ENCODE measurements at regions not wholly inside any gene's neighbourhood (a gene's known extent, or its start where the extent isn't known, plus 50 kb on each side); places are given as distances from the start of the nearest gene placed in this dataset.

DNA sequence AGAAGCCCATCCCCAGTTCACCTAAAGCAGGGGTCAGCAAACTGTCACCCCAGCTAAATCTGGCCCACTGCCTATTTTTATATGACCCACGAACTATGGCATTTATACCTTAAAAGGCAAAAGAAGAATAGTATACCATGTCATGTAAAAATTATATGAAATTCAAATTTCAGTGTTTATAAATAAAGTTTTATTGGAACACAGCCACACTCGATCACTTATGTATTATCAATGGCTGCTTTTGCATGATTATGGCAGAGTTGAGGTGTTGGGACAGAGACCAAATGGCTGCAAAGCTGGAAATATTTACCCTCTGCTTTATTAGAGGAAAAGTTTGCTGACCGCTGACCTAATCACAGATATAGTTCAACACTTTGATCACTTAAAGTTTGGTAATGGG, 59.2 kb upstream of the GATB start:
- Histone ChIP-seq H3K9me3 (ENCODE audit: insufficient read depth, low read depth, low read length) (no peaks in the 10 kb centered on the region; the same call in 1 of the 2 replicates), H3K9me2 (replicated peaks; ENCODE audit: low read depth, low read length) (no peaks in the 10 kb centered on the region), H4K20me1 (ENCODE audit: insufficient read depth, low read length, poor library complexity, severe bottlenecking) (no peaks in the 10 kb centered on the region), H2AFZ (ENCODE audit: low read length) (no peak overlapping the region), H3K79me2 (ENCODE audit: insufficient read depth, low read length) (no peaks in the 10 kb centered on the region), H3K27me3 (ENCODE audit: insufficient read depth, low read length, poor library complexity, severe bottlenecking) (no peaks in the 10 kb centered on the region), H3K4me1 (ENCODE audit: insufficient read depth, low read length, poor library complexity, severe bottlenecking) (no peaks in the 10 kb centered on the region), H3K4me2 (ENCODE audit: low read depth, low read length, poor library complexity, severe bottlenecking) (no peak overlapping the region), H3F3A (ENCODE audit: low read depth) (no peaks in the 10 kb centered on the region), H3K4me3 (ENCODE audit: low read length, poor library complexity, severe bottlenecking) (no peak overlapping the region), H3K36me3 (ENCODE audit: insufficient read depth, low read length) (no peaks in the 10 kb centered on the region), H3K9ac (ENCODE audit: low read depth, low read length, poor library complexity, severe bottlenecking) (no peak overlapping the region)
- TF ChIP-seq, protein P1, sequence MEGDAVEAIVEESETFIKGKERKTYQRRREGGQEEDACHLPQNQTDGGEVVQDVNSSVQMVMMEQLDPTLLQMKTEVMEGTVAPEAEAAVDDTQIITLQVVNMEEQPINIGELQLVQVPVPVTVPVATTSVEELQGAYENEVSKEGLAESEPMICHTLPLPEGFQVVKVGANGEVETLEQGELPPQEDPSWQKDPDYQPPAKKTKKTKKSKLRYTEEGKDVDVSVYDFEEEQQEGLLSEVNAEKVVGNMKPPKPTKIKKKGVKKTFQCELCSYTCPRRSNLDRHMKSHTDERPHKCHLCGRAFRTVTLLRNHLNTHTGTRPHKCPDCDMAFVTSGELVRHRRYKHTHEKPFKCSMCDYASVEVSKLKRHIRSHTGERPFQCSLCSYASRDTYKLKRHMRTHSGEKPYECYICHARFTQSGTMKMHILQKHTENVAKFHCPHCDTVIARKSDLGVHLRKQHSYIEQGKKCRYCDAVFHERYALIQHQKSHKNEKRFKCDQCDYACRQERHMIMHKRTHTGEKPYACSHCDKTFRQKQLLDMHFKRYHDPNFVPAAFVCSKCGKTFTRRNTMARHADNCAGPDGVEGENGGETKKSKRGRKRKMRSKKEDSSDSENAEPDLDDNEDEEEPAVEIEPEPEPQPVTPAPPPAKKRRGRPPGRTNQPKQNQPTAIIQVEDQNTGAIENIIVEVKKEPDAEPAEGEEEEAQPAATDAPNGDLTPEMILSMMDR (conservative IDR thresholded peaks at IDR 0.05; ENCODE audit: low read length), result no peak
- no peak for TF ChIP-seq EZH2phosphoT487 (IDR thresholded peaks at IDR 0.05; ENCODE audit: borderline replicate concordance)

DNA sequence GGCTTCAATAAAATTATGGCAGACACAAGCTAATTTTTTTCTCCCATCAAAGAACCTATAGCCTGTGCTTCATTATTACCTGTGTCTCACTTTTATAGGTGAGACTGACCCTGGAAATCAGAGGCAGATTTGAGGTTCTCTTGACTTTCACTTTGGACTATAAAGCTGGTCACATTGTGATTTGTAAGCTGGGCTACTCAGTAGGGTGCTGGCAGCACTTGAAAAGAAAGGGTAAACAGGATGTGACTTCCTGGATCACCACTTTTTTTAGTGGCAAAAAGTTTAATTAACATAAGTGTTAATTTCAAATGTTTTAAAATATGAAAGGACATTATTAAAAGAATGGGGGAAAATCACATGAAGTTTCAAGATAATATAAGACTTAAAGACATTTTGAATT, 50.6 kb upstream of the GATB start:
- no peaks in the 10 kb centered on the region for H3K9me2 ChIP-seq (replicated peaks; ENCODE audit: low read depth, low read length)

More for the DNA sequence above, 50.6 kb upstream of the GATB start:
- TF ChIP-seq, protein P1 (conservative IDR thresholded peaks at IDR 0.05; ENCODE audit: low read length), result no peak
- TF ChIP-seq EZH2phosphoT487 (IDR thresholded peaks at IDR 0.05; ENCODE audit: borderline replicate concordance), result no peak
- H3K9me3 ChIP-seq (ENCODE audit: insufficient read depth, low read depth, low read length), result no peaks in the 10 kb centered on the region
- no peaks in the 10 kb centered on the region for H3F3A ChIP-seq (ENCODE audit: low read depth)
- H3K79me2 ChIP-seq (ENCODE audit: insufficient read depth, low read length), result no peaks in the 10 kb centered on the region
- H3K4me1 ChIP-seq (ENCODE audit: insufficient read depth, low read length, poor library complexity, severe bottlenecking), result no peaks in the 10 kb centered on the region
- no peak overlapping the region for H3K9ac ChIP-seq (ENCODE audit: low read depth, low read length, poor library complexity, severe bottlenecking)
- no peak overlapping the region for H3K4me3 ChIP-seq (ENCODE audit: low read length, poor library complexity, severe bottlenecking)
- H3K27me3 ChIP-seq (ENCODE audit: insufficient read depth, low read length, poor library complexity, severe bottlenecking), result no peaks in the 10 kb centered on the region
- no peaks in the 10 kb centered on the region for H3K36me3 ChIP-seq (ENCODE audit: insufficient read depth, low read length)
- H3K4me2 ChIP-seq (ENCODE audit: low read depth, low read length, poor library complexity, severe bottlenecking), result no peak overlapping the region
- H4K20me1 ChIP-seq (ENCODE audit: insufficient read depth, low read length, poor library complexity, severe bottlenecking), result no peaks in the 10 kb centered on the region
- H2AFZ ChIP-seq (ENCODE audit: low read length), result no peak overlapping the region

Data from Loucy (cell line).